Karpas-422 (cell line): ENCODE measurements at regions not wholly inside any gene's neighbourhood (a gene's known extent, or its start where the extent isn't known, plus 50 kb on each side); places are given as distances from the start of the nearest gene placed in this dataset.

Source experiments
- DNase-seq: peaks from one replicate; pipeline ENCODE4 v3.0.0-alpha.2; 2015
- H2AFZ ChIP-seq: fragments of 200-600 bp; sonication (generic); 2 replicates; pipeline ENCODE4 v1.6.1; 2014; ENCODE audit warnings: antibody characterized with exemption, low read length, mixed read lengths
- H3K27ac ChIP-seq: fragments of 200-600 bp; sonication (generic); 2 replicates; pipeline ENCODE4 v1.5.1; 2014; ENCODE audit warnings: mild to moderate bottlenecking, low read length, moderate library complexity
- H3K27me3 ChIP-seq: fragments of 200-600 bp; sonication (generic); 2 replicates; pipeline ENCODE4 v1.6.1; 2014; ENCODE audit warnings: low read length, mixed read lengths
- H3K36me3 ChIP-seq: fragments of 200-600 bp; sonication (generic); 2 replicates; pipeline ENCODE4 v1.6.1; 2014; ENCODE audit warnings: low read length, mixed read lengths; ENCODE audit not compliant: insufficient read depth
- H3K4me1 ChIP-seq: fragments of 200-600 bp; sonication (generic); 2 replicates; pipeline ENCODE4 v1.6.1; 2014; ENCODE audit warnings: mild to moderate bottlenecking, low read length, mixed read lengths
- H3K4me2 ChIP-seq: fragments of 200-600 bp; sonication (generic); 2 replicates; pipeline ENCODE4 v1.6.1; 2014; ENCODE audit warnings: low read length, low read depth, mild to moderate bottlenecking; ENCODE audit not compliant: poor library complexity, severe bottlenecking
- H3K4me3 ChIP-seq: fragments of 200-600 bp; sonication (generic); 2 replicates; pipeline ENCODE4 v1.5.1; 2014; ENCODE audit warnings: mild to moderate bottlenecking, antibody characterized with exemption, low read length, mixed read lengths
- H3K79me2 ChIP-seq: fragments of 200-600 bp; sonication (generic); 2 replicates; pipeline ENCODE4 v1.6.1; 2014; ENCODE audit warnings: mild to moderate bottlenecking, low read length, mixed read lengths
- H3K9ac ChIP-seq: fragments of 200-600 bp; sonication (generic); 2 replicates; pipeline ENCODE4 v1.6.0; 2014; ENCODE audit warnings: low read length
- H3K9me2 ChIP-seq: fragments of 200-600 bp; sonication (generic), shearing (Covaris generic); replicated peaks from 2 replicates; pipeline ENCODE4 v1.6.0; 2014; ENCODE audit warnings: mild to moderate bottlenecking, low read length, moderate library complexity; ENCODE audit not compliant: insufficient read depth
- H3K9me3 ChIP-seq: fragments of 300-700, 200-600 bp; sonication (generic); 2 replicates; pipeline ENCODE4 v1.6.1; 2014; ENCODE audit warnings: low read length, mixed read lengths
- H4K20me1 ChIP-seq: fragments of 200-600 bp; sonication (generic); 2 replicates; pipeline ENCODE4 v1.6.1; 2014; ENCODE audit warnings: mild to moderate bottlenecking, antibody characterized with exemption, low read length, low read depth; ENCODE audit not compliant: insufficient read depth

DNA sequence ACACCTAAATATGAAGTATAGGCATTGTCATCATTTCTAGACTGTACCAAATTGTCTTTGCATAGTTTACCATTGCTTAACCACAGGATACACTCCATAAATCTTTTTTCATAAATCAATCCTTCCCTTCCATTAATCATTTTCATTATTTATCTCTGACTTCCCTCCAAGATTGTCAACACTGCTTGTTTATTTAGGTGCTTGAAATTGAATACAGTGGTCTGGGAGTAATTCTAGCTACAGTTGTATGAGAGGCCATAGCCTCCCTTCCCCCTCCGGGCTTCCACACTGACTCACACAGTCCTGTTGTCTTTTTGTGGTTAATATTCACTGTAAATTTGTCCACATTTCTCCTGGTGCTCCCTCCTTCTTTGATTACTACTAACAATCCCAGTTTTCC, 114.2 kb upstream of the ARID2 start:
- DNase-seq, result no peak
- Histone ChIP-seq H3K4me1 (no peaks in the 10 kb centered on the region), H3K9ac (no peak overlapping the region), H3K79me2 (no peaks in the 10 kb centered on the region), H3K27ac (no peak overlapping the region), H3K9me3 (no peaks in the 10 kb centered on the region), H4K20me1 (no peaks in the 10 kb centered on the region), H3K27me3 (no peaks in the 10 kb centered on the region), H3K9me2 (no peaks in the 10 kb centered on the region), H3K36me3 (no peaks in the 10 kb centered on the region), H3K4me2 (no peak overlapping the region), H3K4me3 (no peak overlapping the region), H2AFZ (no peak overlapping the region)

DNA sequence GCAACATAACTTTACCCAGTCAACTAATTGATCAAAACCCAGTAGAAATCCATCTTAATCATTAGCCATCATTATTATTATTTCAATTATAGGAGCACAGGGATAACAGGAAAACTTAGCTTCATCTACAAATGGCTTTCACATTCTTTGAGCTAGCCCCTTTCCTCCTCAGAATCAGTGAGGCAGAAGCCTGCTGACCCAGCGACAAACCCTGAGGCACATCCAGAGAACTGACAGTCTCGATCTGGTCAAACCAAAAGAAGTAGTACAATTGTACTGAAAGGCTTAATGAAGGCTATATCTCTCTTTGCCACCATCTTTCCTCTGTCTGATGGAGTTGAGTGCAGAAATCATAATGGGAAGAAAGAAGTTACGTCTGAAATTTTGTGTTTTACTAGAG, 109.8 kb upstream of the ARID2 start:
- DNase-seq, result no peak
- Histone ChIP-seq H4K20me1 (no peaks in the 10 kb centered on the region), H3K36me3 (no peaks in the 10 kb centered on the region), H3K79me2 (no peaks in the 10 kb centered on the region), H3K27me3 (0 out of 2 replicates have a peak, but pooled peaks cover 2% of the 10 kb centered on the region), H3K9me2 (no peaks in the 10 kb centered on the region), H3K4me1 (no peaks in the 10 kb centered on the region), H2AFZ (no peak overlapping the region), H3K27ac (no peak overlapping the region), H3K4me3 (no peak overlapping the region), H3K9ac (no peak overlapping the region), H3K4me2 (no peak overlapping the region), H3K9me3 (no peaks in the 10 kb centered on the region)

DNA sequence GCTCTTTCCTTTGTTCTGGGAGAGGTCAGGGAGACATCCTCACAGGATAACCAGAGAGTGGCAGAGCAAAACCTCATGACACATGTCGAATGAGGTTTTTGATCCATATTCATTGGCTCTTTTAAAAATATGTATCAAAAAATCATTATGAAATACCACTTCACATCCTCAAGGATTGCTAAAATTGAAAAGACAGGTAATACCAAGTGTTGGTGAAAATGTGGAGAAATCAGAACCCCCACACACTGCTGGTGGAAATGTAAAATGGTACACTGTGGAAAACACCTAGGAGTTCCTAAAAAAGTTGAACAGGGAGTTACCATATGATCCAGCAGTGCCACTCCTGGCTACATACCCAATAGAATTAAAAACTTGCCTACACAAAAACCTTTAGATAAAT, 107.8 kb upstream of the ARID2 start:
- H3K79me2 ChIP-seq, result no peaks in the 10 kb centered on the region
- H3K4me3 ChIP-seq, result no peak overlapping the region
- no peaks in the 10 kb centered on the region for H3K9me2 ChIP-seq
- DNase-seq, result no peak
- no peak overlapping the region for H3K9ac ChIP-seq
- H2AFZ ChIP-seq, result no peak overlapping the region
- no peaks in the 10 kb centered on the region for H4K20me1 ChIP-seq
- H3K27me3 ChIP-seq, result 0 out of 2 replicates have a peak, but pooled peaks cover 2% of the 10 kb centered on the region
- no peak overlapping the region for H3K27ac ChIP-seq
- no peaks in the 10 kb centered on the region for H3K4me1 ChIP-seq
- H3K36me3 ChIP-seq, result no peaks in the 10 kb centered on the region
- H3K9me3 ChIP-seq, result no peaks in the 10 kb centered on the region
- H3K4me2 ChIP-seq, result no peak overlapping the region

DNA sequence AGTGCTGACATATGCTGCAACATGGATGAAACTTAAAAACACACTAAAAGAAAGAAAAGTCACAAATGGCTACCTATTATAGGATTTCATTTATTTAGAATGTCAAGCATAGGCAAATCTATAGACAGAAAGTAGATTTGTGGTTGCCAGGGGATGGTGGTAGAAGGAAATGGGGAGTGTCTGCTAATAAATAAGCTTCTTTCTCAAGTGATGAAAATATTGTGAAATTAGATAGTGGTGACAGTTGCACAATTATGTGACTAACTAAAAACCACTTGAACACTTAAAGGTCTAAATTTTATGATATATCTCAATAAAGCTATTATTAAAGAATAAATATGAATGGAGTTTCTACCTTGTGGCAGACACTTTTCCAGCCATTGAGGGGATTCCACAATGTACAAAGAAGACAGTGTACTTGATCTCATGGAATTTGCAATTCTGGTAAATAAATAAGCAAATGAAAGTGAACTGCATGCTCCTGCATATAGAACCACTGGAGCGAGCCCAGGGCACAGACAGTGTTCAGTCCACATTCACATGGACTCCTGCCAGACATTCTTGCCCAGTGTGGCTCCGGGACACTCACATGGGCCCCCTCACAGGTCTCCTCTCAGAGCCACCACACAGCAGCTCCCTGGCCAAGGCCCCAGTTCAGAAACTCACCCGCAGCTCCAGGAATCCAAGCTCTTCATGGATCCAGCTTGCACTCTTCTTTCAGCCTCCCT, 107.1 kb upstream of the ARID2 start:
- Histone ChIP-seq H3K27ac (no peak overlapping the region), H3K9me3 (no peaks in the 10 kb centered on the region), H3K27me3 (0 out of 2 replicates have a peak, but pooled peaks cover 2% of the 10 kb centered on the region), H2AFZ (no peak overlapping the region), H3K4me3 (no peak overlapping the region), H3K4me2 (no peak overlapping the region), H3K36me3 (no peaks in the 10 kb centered on the region), H3K9ac (no peak overlapping the region), H3K79me2 (no peaks in the 10 kb centered on the region), H4K20me1 (no peaks in the 10 kb centered on the region), H3K9me2 (no peaks in the 10 kb centered on the region), H3K4me1 (no peaks in the 10 kb centered on the region)
- no peak for DNase-seq

DNA sequence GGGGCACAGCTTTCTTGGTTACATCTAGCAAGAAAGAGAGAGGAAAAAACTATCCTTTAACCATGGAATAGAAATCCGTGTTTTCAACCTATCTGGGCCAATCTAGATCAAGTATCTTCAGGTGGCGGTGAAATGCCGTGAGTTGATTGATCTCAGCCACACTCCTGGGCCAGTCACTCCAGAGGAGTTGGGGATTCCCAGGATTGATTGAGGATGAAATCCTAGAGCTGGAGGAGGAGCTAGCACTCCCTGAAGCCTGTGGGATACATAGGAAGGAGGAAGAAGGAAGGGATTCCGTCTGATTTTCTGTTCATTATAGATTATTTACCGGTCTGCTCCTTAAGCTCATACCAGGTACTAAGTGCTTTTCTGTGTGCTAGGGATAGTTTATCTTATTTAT, 106.3 kb upstream of the ARID2 start:
- Histone ChIP-seq H3K9ac (no peak overlapping the region), H4K20me1 (no peaks in the 10 kb centered on the region), H3K79me2 (no peaks in the 10 kb centered on the region), H3K9me2 (no peaks in the 10 kb centered on the region), H3K27me3 (0 out of 2 replicates have a peak, but pooled peaks cover 2% of the 10 kb centered on the region), H3K36me3 (no peaks in the 10 kb centered on the region), H3K27ac (no peak overlapping the region), H3K4me2 (no peak overlapping the region), H2AFZ (no peak overlapping the region), H3K4me1 (no peaks in the 10 kb centered on the region), H3K4me3 (no peak overlapping the region), H3K9me3 (no peaks in the 10 kb centered on the region)
- no peak for DNase-seq

DNA sequence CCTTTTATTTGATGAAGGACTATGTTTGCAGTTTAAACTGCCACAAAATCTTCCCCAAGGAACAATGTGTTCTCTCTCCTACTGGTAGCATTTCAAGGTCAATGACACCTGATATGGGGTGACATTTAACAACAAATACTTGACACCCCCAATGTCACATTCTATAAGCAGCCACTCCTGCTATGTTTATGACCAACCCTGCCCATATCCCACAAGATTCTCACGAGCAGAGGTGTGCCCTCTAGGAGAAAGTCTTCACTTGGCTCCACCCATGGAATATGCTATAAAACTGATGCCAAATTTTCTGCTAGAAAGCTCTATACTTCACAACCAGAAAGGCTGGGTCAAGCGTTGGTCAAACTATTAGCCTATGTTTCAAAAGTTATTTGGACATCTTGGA, 105.6 kb upstream of the ARID2 start:
- Histone ChIP-seq H2AFZ (no peak overlapping the region), H3K9me3 (no peaks in the 10 kb centered on the region), H3K27me3 (0 out of 2 replicates have a peak, but pooled peaks cover 2% of the 10 kb centered on the region), H3K4me3 (no peak overlapping the region), H3K4me1 (no peaks in the 10 kb centered on the region), H3K9ac (no peak overlapping the region), H3K36me3 (no peaks in the 10 kb centered on the region), H3K27ac (no peak overlapping the region), H3K4me2 (no peak overlapping the region), H3K79me2 (no peaks in the 10 kb centered on the region), H3K9me2 (no peaks in the 10 kb centered on the region), H4K20me1 (no peaks in the 10 kb centered on the region)
- DNase-seq, result no peak

DNA sequence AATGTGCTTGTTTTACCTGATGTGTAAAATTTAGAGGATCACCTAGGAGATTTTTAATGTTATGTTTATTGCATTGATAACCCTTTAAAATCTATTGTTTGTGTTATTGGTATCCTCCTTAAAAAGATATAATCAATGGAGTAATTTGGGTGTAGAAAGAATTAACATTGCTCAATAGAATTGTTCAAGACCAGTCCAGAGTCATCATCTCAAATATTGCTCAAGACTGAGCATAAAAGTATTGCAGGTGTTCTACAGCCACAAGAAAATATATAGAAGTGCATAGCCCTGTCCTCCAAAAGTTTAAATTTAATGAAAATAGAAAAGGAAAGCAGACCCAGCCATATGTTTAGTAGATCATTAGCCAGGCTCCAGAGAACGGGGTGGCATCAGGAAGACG, 102.5 kb upstream of the ARID2 start:
- Histone ChIP-seq H2AFZ (no peak overlapping the region), H3K4me2 (no peak overlapping the region)

DNA sequence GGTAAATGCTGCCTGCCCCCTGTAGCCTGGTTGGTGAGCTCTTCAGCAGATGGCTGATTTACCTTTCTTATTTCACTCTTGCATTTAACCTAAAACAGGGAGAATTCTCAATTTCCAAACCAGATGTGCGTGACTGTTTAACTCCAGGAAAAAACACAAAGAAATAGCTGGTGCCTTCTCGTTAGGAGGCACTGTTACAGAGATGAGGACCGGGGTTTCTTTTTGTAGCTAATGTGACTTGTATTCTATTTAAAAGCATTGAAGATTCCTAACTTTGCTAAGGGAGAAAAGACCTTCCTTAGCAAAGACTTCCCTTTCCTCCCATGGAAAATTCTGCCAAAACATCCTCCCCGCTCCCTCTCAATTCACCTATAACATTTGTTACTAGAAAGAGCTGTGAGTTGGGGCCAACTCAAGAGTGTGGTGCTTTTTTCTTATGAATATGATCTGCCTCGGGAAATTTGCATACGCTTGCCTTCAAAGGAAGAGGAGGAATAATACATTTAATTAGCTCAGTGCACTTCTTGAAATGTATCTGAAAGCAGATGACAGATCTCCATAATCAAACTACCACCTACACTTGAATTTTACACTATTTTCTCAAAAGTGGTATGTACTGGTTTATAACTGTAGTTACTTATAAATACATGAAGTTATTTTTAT, 102.0 kb upstream of the ARID2 start:
- H3K4me1 ChIP-seq, result no peaks in the 10 kb centered on the region

More for the DNA sequence above, 102.5 kb upstream of the ARID2 start:
- Histone ChIP-seq H3K27ac (no peak overlapping the region), H3K79me2 (no peaks in the 10 kb centered on the region), H3K4me3 (no peak overlapping the region), H3K9me3 (no peaks in the 10 kb centered on the region), H4K20me1 (no peaks in the 10 kb centered on the region), H3K36me3 (no peaks in the 10 kb centered on the region), H3K9me2 (no peaks in the 10 kb centered on the region), H3K4me1 (no peaks in the 10 kb centered on the region), H3K9ac (no peak overlapping the region), H3K27me3 (no peaks in the 10 kb centered on the region)
- DNase-seq, result no peak

More for the DNA sequence above, 102.0 kb upstream of the ARID2 start:
- Histone ChIP-seq H3K27ac (no peak overlapping the region), H3K9me3 (no peaks in the 10 kb centered on the region), H3K4me3 (no peak overlapping the region), H2AFZ (no peak overlapping the region), H4K20me1 (no peaks in the 10 kb centered on the region), H3K9ac (no peak overlapping the region), H3K9me2 (no peaks in the 10 kb centered on the region), H3K79me2 (no peaks in the 10 kb centered on the region), H3K36me3 (no peaks in the 10 kb centered on the region), H3K4me2 (no peak overlapping the region), H3K27me3 (no peaks in the 10 kb centered on the region)
- DNase-seq, result no peak
